ENCODE measurements at regions not wholly inside any gene's neighbourhood (a gene's known extent, or its start where the extent isn't known, plus 50 kb on each side); places are given as distances from the start of the nearest gene placed in this dataset.

- no peak for DNase-seq (ENCODE audit: low spot score)
Observed at GRCh38 chr10:36634916-36635315, 490.5 kb upstream of the ANKRD30A start.

GRCh38 chr10:36630267-36630666 is 495.1 kb upstream of the ANKRD30A start:
- DNase-seq (ENCODE audit: low spot score) = no peak

- DNase-seq (ENCODE audit: low spot score) = no peak
Observed at GRCh38 chr10:36629476-36629875, 495.9 kb upstream of the ANKRD30A start.

- DNase-seq (ENCODE audit: low spot score) = no peak
Observed at GRCh38 chr10:36624551-36625100, 500.8 kb upstream of the ANKRD30A start.

- DNase-seq (ENCODE audit: low spot score) = no peak
Observed at GRCh38 chr10:36621346-36621745, 504.1 kb upstream of the ANKRD30A start.

- DNase-seq (ENCODE audit: low spot score) = no peak
Observed at GRCh38 chr10:36612436-36612835, 513.0 kb upstream of the ANKRD30A start.

GRCh38 chr10:36608866-36609265 is 516.5 kb upstream of the ANKRD30A start:
- no peak for DNase-seq (ENCODE audit: low spot score)

- no peak for DNase-seq (ENCODE audit: low spot score)
Observed at GRCh38 chr10:36608251-36608650, 517.1 kb upstream of the ANKRD30A start.

GRCh38 chr10:36606234-36606839 is 519.1 kb upstream of the ANKRD30A start:
- DNase-seq (ENCODE audit: low spot score) = no peak

- no peak for DNase-seq (ENCODE audit: low spot score)
Observed at GRCh38 chr10:36604316-36604715, 521.1 kb upstream of the ANKRD30A start.

GRCh38 chr10:36603688-36604087 is 521.7 kb upstream of the ANKRD30A start:
- no peak for DNase-seq (ENCODE audit: low spot score)

GRCh38 chr10:36602374-36602773 is 523.0 kb upstream of the ANKRD30A start:
- no peak for DNase-seq (ENCODE audit: low spot score)

- no peak for DNase-seq (ENCODE audit: low spot score)
Observed at GRCh38 chr10:36597756-36598320, 527.6 kb upstream of the ANKRD30A start.

GRCh38 chr10:36592964-36593363 is 532.4 kb upstream of the ANKRD30A start:
- no peak for DNase-seq (ENCODE audit: low spot score)

GRCh38 chr10:36591436-36591835 is 534.0 kb upstream of the ANKRD30A start:
- DNase-seq (ENCODE audit: low spot score) = no peak

- DNase-seq (ENCODE audit: low spot score) = no peak
Observed at GRCh38 chr10:36583690-36584089, 541.7 kb upstream of the ANKRD30A start.

GRCh38 chr10:36581237-36581636 is 544.2 kb upstream of the ANKRD30A start:
- no peak for DNase-seq (ENCODE audit: low spot score)

GRCh38 chr10:36578306-36578705 is 547.1 kb upstream of the ANKRD30A start:
- no peak for DNase-seq (ENCODE audit: low spot score)

GRCh38 chr10:36577126-36577525 is 548.3 kb upstream of the ANKRD30A start:
- no peak for DNase-seq (ENCODE audit: low spot score)

- no peak for DNase-seq (ENCODE audit: low spot score)
Observed at GRCh38 chr10:36574207-36574606, 551.2 kb upstream of the ANKRD30A start.

GRCh38 chr10:36573246-36573645 is 552.2 kb upstream of the ANKRD30A start:
- no peak for DNase-seq (ENCODE audit: low spot score)

GRCh38 chr10:36564433-36564832 is 561.0 kb upstream of the ANKRD30A start:
- no peak for DNase-seq (ENCODE audit: low spot score)

GRCh38 chr10:36559412-36560400 is 565.7 kb upstream of the ANKRD30A start:
- no peak for DNase-seq (ENCODE audit: low spot score)

Measured in Ammon's horn (tissue), 1 donor.